SK-MEL-5 (cell line): ENCODE measurements at regions not wholly inside any gene's neighbourhood (a gene's known extent, or its start where the extent isn't known, plus 50 kb on each side); places are given as distances from the start of the nearest gene placed in this dataset.
"Not testable (repeated sequence)": the region's sequence is repeated elsewhere in the genome, so short reads cannot be mapped to it uniquely, and the experiment has no call there.

Experiments
- DNase-seq: peaks from one replicate; pipeline ENCODE4 v3.0.0-alpha.2; 2016; ENCODE audit warnings: low read depth, low spot score
- in situ Hi-C: cut with HindIII; loops from 2 replicates; pipeline ENCODE4 v1.10.0; 2016; ENCODE audit warnings: low sequenced_read_pairs, high pct_unique_total_duplicates, low pct_unique_long_range_greater_than_20kb

GRCh38 chr12:30578426-30578825, 117.2 kb downstream of the IPO8 start:
- in situ Hi-C loops, result no loop called here
- no peak for DNase-seq

GRCh38 chr12:30573145-30573544, 122.5 kb downstream of the IPO8 start:
- no peak for DNase-seq
- in situ Hi-C loops, result no loop called here

- no peak for DNase-seq
- in situ Hi-C loops, result no loop called here
Measured at GRCh38 chr12:30570211-30570890, 125.3 kb downstream of the IPO8 start.

GRCh38 chr12:30569426-30569825, 126.2 kb downstream of the IPO8 start:
- no peak for DNase-seq
- in situ Hi-C loops, result no loop called here

GRCh38 chr12:30568453-30568852, 127.2 kb downstream of the IPO8 start:
- DNase-seq, result no peak
- in situ Hi-C loops, result no loop called here

GRCh38 chr12:30567082-30567481, 128.6 kb downstream of the IPO8 start:
- in situ Hi-C loops, result no loop called here
- no peak for DNase-seq

- in situ Hi-C loops, result no loop called here
- DNase-seq, result no peak
Measured at GRCh38 chr12:30564394-30564793, 131.3 kb downstream of the IPO8 start.

- DNase-seq, result no peak
- in situ Hi-C loops, result no loop called here
Measured at GRCh38 chr12:30548203-30548602, 147.5 kb downstream of the IPO8 start.

GRCh38 chr12:30546121-30546520, 149.5 kb downstream of the IPO8 start:
- in situ Hi-C loops, result no loop called here

GRCh38 chr12:30544704-30545103, 151.0 kb downstream of the IPO8 start:
- in situ Hi-C loops, DNase-seq: not testable (repeated sequence)

More at GRCh38 chr12:30546121-30546520, 149.5 kb downstream of the IPO8 start:
- no peak for DNase-seq

GRCh38 chr12:30537228-30537627, 158.4 kb downstream of the IPO8 start:
- in situ Hi-C loops, result no loop called here
- DNase-seq, result no peak

- in situ Hi-C loops, result no loop called here
- no peak for DNase-seq
Measured at GRCh38 chr12:30533558-30534265, 162.0 kb downstream of the IPO8 start.

- DNase-seq, result no peak
- in situ Hi-C loops, result no loop called here
Measured at GRCh38 chr12:30531731-30532678, 163.7 kb downstream of the IPO8 start.

GRCh38 chr12:30529489-30530269, 166.0 kb downstream of the IPO8 start:
- in situ Hi-C loops, result no loop called here
- no peak for DNase-seq

GRCh38 chr12:30525171-30525570, 170.5 kb downstream of the IPO8 start:
- in situ Hi-C loops, result no loop called here

GRCh38 chr12:30520285-30520684, 175.4 kb downstream of the IPO8 start:
- DNase-seq, in situ Hi-C loops: not testable (repeated sequence)

More at GRCh38 chr12:30525171-30525570, 170.5 kb downstream of the IPO8 start:
- no peak for DNase-seq

GRCh38 chr12:30519535-30519934, 176.1 kb downstream of the IPO8 start:
- in situ Hi-C loops, result no loop called here
- no peak for DNase-seq
